Stimulated activated CD8-positive, alpha-beta memory T cell treated with anti-CD3 and anti-CD28 coated beads, Interleukin-2, amount 100 ng/mL, for 1 hour (primary cell): ENCODE measurements at regions not wholly inside any gene's neighbourhood (a gene's known extent, or its start where the extent isn't known, plus 50 kb on each side); places are given as distances from the start of the nearest gene placed in this dataset.

ENCODE experiments used
- DNase-seq, 2 donors: peaks; one replicate each; pipeline ENCODE4 v3.0.0-alpha.2; 2020; ENCODE audit warnings: low read depth in 2 of 2

DNA sequence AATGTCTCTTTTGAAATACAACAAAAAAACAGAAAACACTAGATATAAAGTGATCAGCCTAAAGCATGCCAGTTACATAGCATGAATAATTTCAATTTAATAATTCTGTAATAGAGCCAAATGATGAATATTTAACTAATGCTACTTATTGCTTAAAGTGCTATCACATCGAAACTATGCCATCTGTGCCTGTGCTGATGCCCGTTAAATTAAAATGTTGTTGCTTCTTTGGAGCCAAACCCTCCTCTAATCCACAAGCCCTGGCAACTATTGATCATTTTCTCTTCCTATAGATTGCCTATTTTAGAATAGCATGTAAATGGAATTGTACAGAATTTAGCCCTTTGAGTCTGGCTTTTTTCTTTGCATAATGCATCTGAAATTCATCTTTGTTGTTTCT lies 356.2 kb downstream of the CHSY3 start:
- no peak for DNase-seq

GRCh38 chr5:130251931-130252330 lies 347.7 kb downstream of the CHSY3 start:
- DNase-seq, result no peak

- no peak for DNase-seq
These were observed 339.4 kb downstream of the CHSY3 start for GRCh38 chr5:130243641-130244040.

DNA sequence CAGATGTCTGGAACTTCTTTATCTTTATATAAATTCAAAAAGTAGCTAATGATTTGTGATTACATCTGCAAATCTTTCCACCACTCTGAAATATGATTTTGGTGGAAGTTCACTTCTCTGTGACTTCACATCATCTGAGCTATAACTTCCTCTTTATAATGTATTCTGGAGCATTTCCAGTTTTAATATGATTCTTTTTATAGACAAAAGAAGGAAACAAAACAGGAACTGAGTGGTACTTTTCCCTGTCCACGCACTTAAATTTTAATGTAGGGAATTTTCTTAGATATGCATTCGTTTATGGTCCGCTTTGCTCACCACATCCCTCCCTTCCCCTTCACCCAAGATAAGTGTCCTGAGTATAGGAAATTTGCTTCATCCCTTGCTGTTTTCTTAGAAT lies 333.5 kb downstream of the CHSY3 start:
- DNase-seq, result no peak
